Activated CD4-positive, alpha-beta T cell treated with anti-CD3 and anti-CD28 coated beads, Interleukin-2, amount 10 ng/mL, durations not matched to agents 7 days and 5 days (primary cell): ENCODE measurements at regions not wholly inside any gene's neighbourhood (a gene's known extent, or its start where the extent isn't known, plus 50 kb on each side); places are given as distances from the start of the nearest gene placed in this dataset.
"Not testable (repeated sequence)": the region's sequence is repeated elsewhere in the genome, so short reads cannot be mapped to it uniquely, and the experiment has no call there.

Source experiments
- CTCF ChIA-PET: fragments of 350-600 bp; sonication (Branson Sonifier 250); formaldehyde crosslinking; loops from one replicate; lab custom pipeline; 2021; ENCODE audit warnings: antibody characterized with exemption; lab: Charles Lee
- POLR2A ChIA-PET: fragments of 350-600 bp; sonication (Branson Sonifier 250); formaldehyde crosslinking; loops from one replicate; lab custom pipeline; 2021; ENCODE audit warnings: antibody characterized with exemption; lab: Charles Lee
- DNase-seq: peaks from one replicate; pipeline ENCODE4 v3.0.0-alpha.2; 2020
- H3K27ac Mint-ChIP-seq: one replicate; pipeline ENCODE4 v1.8.0; 2021; ENCODE audit warnings: mild to moderate bottlenecking, moderate library complexity, mixed read lengths
- H3K27me3 Mint-ChIP-seq: one replicate; pipeline ENCODE4 v1.8.0; 2021; ENCODE audit warnings: mixed read lengths
- H3K36me3 Mint-ChIP-seq: one replicate; pipeline ENCODE4 v1.8.0; 2021; ENCODE audit warnings: low read depth, mixed read lengths
- H3K4me1 Mint-ChIP-seq: one replicate; pipeline ENCODE4 v1.8.0; 2021; ENCODE audit warnings: mixed read lengths
- H3K4me3 Mint-ChIP-seq: one replicate; pipeline ENCODE4 v1.8.0; 2021; ENCODE audit warnings: mild to moderate bottlenecking, moderate library complexity, mixed read lengths
- H3K9me3 Mint-ChIP-seq: one replicate; pipeline ENCODE4 v1.8.0; 2021; ENCODE audit warnings: mixed read lengths

DNA sequence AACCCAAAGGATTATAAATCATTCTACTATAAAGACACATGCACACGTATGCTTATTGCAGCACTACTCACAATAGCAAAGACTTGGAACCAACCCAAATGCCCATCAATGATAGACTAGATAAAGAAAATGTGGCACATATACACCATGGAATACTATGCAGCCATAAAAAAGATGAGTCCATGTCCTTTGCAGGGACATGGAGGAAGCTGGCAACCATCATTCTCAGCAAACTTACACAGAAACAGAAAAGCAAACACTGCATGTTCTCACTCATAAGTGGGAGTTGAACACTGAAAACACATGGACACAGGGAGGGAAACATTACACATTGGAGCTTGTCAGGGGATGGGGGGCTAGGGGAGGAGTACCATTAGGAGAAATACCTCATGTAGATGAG, 262.6 kb downstream of the PDCD6IP start:
- H3K4me1 Mint-ChIP-seq, CTCF ChIA-PET, DNase-seq, H3K27ac Mint-ChIP-seq, H3K9me3 Mint-ChIP-seq, H3K4me3 Mint-ChIP-seq, H3K36me3 Mint-ChIP-seq, POLR2A ChIA-PET, H3K27me3 Mint-ChIP-seq: not testable (repeated sequence)

DNA sequence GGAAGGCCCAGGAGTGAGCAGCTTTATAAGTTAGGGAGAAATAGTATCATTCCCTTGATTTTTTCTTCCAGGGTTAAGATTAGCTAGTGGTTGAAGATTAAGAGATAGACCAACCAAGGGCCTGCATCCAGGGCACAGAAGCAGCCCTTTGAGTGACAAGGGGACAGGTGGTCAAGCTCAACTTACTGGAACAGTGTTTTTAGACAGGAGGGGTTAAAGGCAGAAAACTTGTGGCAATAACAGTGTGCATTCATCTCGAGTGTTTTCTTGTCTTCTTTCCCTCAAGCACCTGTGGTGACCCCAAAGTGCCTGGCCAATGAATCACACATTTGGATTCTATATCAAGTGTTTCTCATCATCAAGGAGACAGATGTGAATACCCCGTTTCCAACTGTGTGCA, 267.5 kb downstream of the PDCD6IP start:
- DNase-seq, result no peak
- H3K27ac Mint-ChIP-seq, result no peak overlapping the region
- no peaks in the 10 kb centered on the region for H3K4me1 Mint-ChIP-seq
- ChIA-PET POLR2A (no interaction called here), CTCF (interaction anchor here (0.8 kb wide), 1 partner anchor 182 kb away, joined by 3 read pairs; no protein-coding TSS in a partner anchor)
- H3K27me3 Mint-ChIP-seq, result peaks cover 3% of the 10 kb centered on the region
- no peaks in the 10 kb centered on the region for H3K36me3 Mint-ChIP-seq
- H3K4me3 Mint-ChIP-seq, result no peak overlapping the region
- H3K9me3 Mint-ChIP-seq, result no peaks in the 10 kb centered on the region

DNA sequence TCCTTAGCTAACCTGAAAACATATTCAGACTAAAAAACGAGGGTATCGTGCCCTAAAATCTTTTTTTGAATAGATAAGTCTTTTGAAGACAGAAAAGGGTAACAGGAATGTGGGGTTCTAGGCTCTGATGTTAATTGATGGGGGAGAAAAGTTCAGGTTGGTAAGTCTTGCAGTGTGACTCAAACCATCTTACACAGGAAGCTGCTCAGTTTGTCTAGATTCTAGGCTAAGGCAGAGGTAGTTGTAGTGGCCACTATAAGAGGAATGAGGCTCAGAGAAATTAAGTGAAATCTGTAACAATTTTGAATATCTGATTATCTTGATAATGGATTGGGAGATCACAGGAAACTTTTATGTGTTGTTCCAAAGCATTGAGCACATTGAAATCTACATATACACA, 267.9 kb downstream of the PDCD6IP start:
- POLR2A ChIA-PET, result no interaction called here

DNA sequence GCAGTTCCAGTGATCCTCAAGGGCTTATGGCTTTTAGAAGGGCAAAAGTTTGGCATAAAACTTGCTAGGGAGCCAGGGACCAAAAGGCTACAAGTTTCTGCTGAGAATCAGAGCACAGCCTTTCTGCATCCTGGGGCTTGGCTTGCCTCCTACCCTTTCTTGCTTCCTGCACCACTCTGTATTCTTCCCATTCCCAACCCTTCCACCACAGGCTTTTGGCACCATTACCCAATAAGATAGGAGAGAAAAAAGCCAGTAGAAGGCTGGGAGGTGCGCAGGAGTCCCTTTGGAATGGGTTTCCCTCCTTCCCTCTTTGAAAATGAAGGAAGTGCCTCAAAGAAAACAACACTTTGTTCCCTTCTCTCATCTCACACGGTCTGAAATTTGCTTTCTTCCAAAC, 268.6 kb downstream of the PDCD6IP start:
- Mint-ChIP-seq H3K27ac (no peak overlapping the region), H3K27me3 (peaks cover 3% of the 10 kb centered on the region), H3K4me1 (no peaks in the 10 kb centered on the region), H3K4me3 (no peak overlapping the region), H3K9me3 (no peaks in the 10 kb centered on the region), H3K36me3 (no peaks in the 10 kb centered on the region)
- no peak for DNase-seq
- CTCF ChIA-PET, result interaction anchor here (0.8 kb wide), 1 partner anchor 183 kb away, joined by 3 read pairs; no protein-coding TSS in a partner anchor
- POLR2A ChIA-PET, result no interaction called here

More for the DNA sequence above, 267.9 kb downstream of the PDCD6IP start:
- DNase-seq, result no peak
- Mint-ChIP-seq H3K27ac (no peak overlapping the region), H3K9me3 (no peaks in the 10 kb centered on the region), H3K4me3 (no peak overlapping the region), H3K4me1 (no peaks in the 10 kb centered on the region), H3K27me3 (peaks cover 3% of the 10 kb centered on the region), H3K36me3 (no peaks in the 10 kb centered on the region)
- CTCF ChIA-PET, result interaction anchor here (0.8 kb wide), 1 partner anchor 183 kb away, joined by 3 read pairs; no protein-coding TSS in a partner anchor

DNA sequence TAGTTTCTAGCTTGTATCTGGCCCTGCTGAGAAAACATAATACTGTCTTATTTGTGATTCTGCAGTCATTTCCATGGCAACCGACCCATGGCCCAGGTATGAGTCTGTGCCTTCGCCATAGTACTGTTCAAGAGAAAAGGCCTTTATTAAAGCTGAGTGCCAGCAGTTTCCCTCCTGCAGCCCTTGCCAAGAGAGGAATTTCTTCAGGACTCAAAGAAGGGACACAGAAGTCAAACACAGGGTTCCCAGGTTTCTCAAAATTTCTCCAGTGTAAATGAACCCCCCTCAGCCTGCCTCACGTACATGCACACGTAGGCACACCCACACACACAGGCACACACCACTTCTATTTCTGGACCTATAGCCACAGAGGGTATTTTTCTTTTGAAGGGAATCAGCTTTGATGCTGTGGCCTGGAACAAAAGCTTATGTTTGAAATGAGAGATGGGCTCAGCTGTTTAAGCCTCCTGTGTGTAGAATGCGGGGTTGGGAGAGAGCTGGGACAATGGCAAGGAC, 269.2 kb downstream of the PDCD6IP start:
- POLR2A ChIA-PET, result no interaction called here
- H3K4me1 Mint-ChIP-seq, result no peaks in the 10 kb centered on the region
- no peak overlapping the region for H3K4me3 Mint-ChIP-seq
- DNase-seq, result no peak
- CTCF ChIA-PET, result no interaction called here
- H3K27me3 Mint-ChIP-seq, result peaks cover 3% of the 10 kb centered on the region
- H3K9me3 Mint-ChIP-seq, result no peaks in the 10 kb centered on the region
- no peaks in the 10 kb centered on the region for H3K36me3 Mint-ChIP-seq
- H3K27ac Mint-ChIP-seq, result no peak overlapping the region

DNA sequence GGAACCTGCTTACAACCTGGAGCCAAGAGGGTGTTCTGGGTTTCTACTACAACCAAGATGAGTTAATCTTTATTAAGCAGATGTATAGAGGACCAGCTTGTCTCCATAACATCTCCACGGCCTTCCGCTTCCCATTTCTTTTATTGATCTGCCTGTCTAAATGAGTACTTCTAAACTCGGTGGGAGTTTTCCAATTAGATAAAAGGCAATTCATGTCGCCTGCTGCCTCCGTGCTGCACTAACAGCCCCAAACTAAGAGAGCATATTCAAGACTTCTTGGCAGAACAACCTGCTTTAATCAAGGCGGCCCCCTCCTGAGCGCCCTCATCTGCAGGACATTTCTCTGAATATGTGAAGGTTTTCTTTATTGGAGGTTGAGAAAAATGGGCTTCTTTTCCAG, 270.1 kb downstream of the PDCD6IP start:
- no peak overlapping the region for H3K4me3 Mint-ChIP-seq
- CTCF ChIA-PET, result no interaction called here

DNA sequence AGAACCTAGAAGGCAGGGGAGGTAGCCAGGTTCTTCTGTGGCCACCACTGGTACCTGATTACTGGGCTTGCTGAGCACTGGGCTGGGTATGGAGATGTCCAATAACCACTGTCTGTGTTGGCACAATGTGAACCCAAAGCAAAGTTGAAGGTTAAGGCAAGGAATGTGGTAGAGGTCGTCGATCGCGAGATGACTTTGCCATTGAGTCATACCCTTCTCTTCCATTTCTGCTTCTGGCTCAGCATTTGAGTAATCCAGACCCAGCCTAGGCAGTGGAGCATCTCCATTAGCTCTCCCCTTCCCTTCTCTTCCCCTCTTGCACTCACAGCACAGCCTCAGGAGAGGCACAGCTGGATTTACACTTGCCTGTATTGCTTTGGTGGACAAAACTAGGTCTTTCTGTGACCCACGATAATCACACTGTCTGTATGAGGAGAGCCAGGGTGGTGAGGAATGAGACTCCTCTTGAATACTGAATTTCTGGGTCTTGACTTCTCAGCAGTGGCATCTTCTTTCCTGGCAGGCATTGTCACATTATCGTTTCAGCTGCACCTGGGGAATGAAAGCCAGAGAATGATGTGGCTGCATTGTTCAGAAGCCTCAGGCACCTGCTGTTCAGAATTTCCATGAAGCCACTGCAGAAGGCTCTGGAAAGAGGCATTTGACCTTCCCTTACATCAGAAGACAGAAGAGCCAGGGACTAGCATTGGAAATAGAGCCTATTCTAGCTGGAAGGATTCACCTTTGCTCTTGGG, 272.6 kb downstream of the PDCD6IP start:
- no peaks in the 10 kb centered on the region for H3K27me3 Mint-ChIP-seq
- no peak for DNase-seq
- POLR2A ChIA-PET, result no interaction called here
- no peak overlapping the region for H3K4me3 Mint-ChIP-seq
- no peaks in the 10 kb centered on the region for H3K9me3 Mint-ChIP-seq
- no peaks in the 10 kb centered on the region for H3K4me1 Mint-ChIP-seq
- no peaks in the 10 kb centered on the region for H3K36me3 Mint-ChIP-seq
- H3K27ac Mint-ChIP-seq, result no peak overlapping the region
- CTCF ChIA-PET, result no interaction called here

More for the DNA sequence above, 270.1 kb downstream of the PDCD6IP start:
- no peaks in the 10 kb centered on the region for H3K9me3 Mint-ChIP-seq
- H3K27me3 Mint-ChIP-seq, result no peaks in the 10 kb centered on the region
- no peak overlapping the region for H3K27ac Mint-ChIP-seq
- POLR2A ChIA-PET, result no interaction called here
- DNase-seq, result no peak
- no peaks in the 10 kb centered on the region for H3K4me1 Mint-ChIP-seq
- no peaks in the 10 kb centered on the region for H3K36me3 Mint-ChIP-seq

DNA sequence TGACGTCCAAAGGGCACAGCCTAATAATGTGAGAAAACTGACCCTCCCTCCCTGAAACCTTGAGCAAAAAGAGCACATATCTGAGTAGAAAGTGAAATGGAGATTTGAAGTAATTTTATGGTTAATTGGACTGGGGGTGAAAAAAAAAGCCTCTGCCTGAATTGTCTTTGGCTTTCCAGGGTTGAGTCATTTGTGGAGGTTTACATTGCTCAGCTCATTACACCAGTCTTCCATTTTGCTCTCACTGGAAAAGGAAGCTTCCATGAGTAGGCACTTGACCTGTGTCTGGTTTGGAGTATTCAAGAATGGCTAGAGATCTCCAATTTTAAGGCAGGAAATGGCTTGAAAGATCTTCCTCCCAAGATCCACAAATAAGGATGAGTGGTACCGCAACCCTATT, 273.9 kb downstream of the PDCD6IP start:
- H3K9me3 Mint-ChIP-seq, result no peaks in the 10 kb centered on the region
- ChIA-PET CTCF (interaction anchor here (0.8 to 1.1 kb wide), 2 partner anchors 19 to 61 kb away, joined by 3 read pairs; no protein-coding TSS in a partner anchor), POLR2A (no interaction called here)
- H3K27ac Mint-ChIP-seq, result no peak overlapping the region
- no peak for DNase-seq
- H3K4me3 Mint-ChIP-seq, result no peak overlapping the region
- no peaks in the 10 kb centered on the region for H3K4me1 Mint-ChIP-seq
- H3K27me3 Mint-ChIP-seq, result no peaks in the 10 kb centered on the region
- no peaks in the 10 kb centered on the region for H3K36me3 Mint-ChIP-seq

DNA sequence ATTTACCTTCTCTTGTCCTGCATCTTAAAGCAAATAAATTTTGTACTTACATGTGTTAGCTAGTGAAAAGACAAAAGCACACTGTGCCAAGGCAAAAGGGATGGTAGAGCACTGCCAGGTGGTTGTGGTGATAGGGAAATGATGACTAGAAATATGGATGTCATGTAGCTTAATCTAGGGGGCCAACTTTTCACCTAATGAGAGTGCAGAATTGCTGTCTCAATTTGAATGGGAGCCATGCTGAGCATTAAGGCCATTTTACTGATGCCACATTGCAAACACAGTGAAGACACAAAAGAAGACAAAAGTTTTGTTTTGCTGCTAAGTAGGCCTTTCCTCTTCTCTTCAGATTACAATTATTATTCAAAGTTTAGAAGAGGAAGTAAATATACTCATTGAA, 274.7 kb downstream of the PDCD6IP start:
- Mint-ChIP-seq H3K4me1 (no peaks in the 10 kb centered on the region), H3K27ac (no peak overlapping the region), H3K9me3 (no peaks in the 10 kb centered on the region), H3K36me3 (no peaks in the 10 kb centered on the region), H3K27me3 (no peaks in the 10 kb centered on the region), H3K4me3 (no peak overlapping the region)
- CTCF ChIA-PET, result interaction anchor here (0.8 to 1.1 kb wide), 2 partner anchors 20 to 62 kb away, joined by 3 read pairs; no protein-coding TSS in a partner anchor
- DNase-seq, result no peak
- POLR2A ChIA-PET, result no interaction called here

DNA sequence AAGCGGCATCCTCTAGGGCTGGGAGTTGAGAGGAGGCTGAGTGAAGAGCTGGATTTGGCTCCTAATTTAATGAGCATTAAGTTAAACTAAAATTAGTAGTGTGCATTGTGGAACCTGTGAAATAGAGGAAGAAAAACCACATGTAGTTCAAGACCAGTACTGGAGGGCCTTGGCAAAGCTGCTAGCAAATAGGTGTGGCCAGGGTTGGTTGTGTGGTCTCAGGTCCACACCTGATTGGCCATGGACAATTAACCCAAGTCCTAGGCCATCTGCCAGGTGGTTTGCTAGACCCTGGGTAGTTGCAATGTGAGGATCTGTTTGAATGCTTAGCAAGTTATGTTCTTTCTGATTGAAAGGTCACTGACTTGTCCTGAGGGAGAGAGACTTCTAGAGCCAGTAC, 275.5 kb downstream of the PDCD6IP start:
- no peaks in the 10 kb centered on the region for H3K27me3 Mint-ChIP-seq

DNA sequence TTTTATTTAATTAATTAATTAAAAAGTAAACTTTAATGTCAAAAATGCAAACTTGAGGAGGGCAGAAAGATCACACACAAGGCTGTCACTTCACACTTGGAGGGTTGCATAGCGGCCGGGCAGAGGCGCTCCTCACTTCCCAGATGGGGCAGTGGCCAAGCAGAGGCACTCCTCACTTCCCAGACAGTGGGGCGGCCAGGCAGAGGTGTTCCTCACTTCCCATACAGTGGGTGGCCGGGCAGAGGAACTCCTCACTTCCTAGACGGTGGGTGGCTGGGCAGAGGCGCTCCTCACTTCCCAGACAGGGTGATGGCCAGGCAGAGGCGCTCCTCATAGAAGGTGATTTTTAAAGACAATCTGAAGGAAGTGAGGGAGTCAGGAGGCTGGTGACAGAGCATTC, 277.5 kb downstream of the PDCD6IP start:
- DNase-seq, result no peak
- no peaks in the 10 kb centered on the region for H3K36me3 Mint-ChIP-seq
- no peak overlapping the region for H3K4me3 Mint-ChIP-seq
- ChIA-PET CTCF (no interaction called here), POLR2A (no interaction called here)
- no peaks in the 10 kb centered on the region for H3K27me3 Mint-ChIP-seq
- no peaks in the 10 kb centered on the region for H3K4me1 Mint-ChIP-seq
- no peaks in the 10 kb centered on the region for H3K9me3 Mint-ChIP-seq
- H3K27ac Mint-ChIP-seq, result no peak overlapping the region

More for the DNA sequence above, 275.5 kb downstream of the PDCD6IP start:
- Mint-ChIP-seq H3K36me3 (no peaks in the 10 kb centered on the region), H3K4me1 (no peaks in the 10 kb centered on the region), H3K9me3 (no peaks in the 10 kb centered on the region), H3K27ac (no peak overlapping the region), H3K4me3 (no peak overlapping the region)
- DNase-seq, result no peak
- ChIA-PET CTCF (no interaction called here), POLR2A (no interaction called here)

DNA sequence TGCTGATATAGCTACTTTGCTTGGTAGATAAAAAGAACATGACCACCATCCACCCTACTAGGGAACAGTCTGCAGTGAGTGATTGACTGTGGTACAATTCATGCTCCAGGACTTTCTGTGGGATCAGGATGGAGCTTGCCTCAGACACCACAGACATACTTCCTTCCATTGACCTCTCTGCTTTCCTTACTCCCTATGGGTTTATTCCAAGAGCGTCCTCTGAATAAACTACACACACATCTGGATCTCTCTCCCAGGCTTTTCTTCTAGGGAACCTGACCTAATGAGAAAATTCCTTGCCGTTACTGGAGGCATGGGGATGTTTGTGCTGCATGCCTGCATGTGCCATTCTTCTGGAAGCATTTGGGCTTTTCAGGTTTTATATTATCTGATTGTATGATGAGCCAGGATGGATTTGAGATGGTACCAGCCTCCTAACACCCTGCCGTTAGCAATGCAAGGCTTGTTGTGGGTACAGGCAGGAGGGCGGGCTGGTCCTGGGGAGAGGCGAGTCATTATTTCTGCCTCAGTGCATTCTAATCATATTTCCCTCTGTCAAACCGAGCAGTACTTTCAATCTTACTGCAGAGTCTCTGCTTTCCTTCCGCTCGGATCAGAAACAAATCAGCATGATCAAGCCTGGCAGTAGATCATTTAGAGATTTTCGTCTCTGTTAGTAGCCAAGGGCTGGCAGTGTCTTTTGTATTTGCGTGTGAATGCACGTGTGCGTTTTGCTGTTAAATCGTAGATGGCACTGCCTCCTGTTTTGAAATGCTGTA, 279.2 kb downstream of the PDCD6IP start:
- DNase-seq, result no peak
- ChIA-PET CTCF (interaction anchor here (0.6 kb wide), 1 partner anchor 115 kb away, joined by 4 read pairs; no protein-coding TSS in a partner anchor), POLR2A (no interaction called here)
- H3K27ac Mint-ChIP-seq, result no peak overlapping the region
- H3K36me3 Mint-ChIP-seq, result no peaks in the 10 kb centered on the region
- no peaks in the 10 kb centered on the region for H3K9me3 Mint-ChIP-seq
- H3K27me3 Mint-ChIP-seq, result no peaks in the 10 kb centered on the region
- no peaks in the 10 kb centered on the region for H3K4me1 Mint-ChIP-seq
- H3K4me3 Mint-ChIP-seq, result no peak overlapping the region

DNA sequence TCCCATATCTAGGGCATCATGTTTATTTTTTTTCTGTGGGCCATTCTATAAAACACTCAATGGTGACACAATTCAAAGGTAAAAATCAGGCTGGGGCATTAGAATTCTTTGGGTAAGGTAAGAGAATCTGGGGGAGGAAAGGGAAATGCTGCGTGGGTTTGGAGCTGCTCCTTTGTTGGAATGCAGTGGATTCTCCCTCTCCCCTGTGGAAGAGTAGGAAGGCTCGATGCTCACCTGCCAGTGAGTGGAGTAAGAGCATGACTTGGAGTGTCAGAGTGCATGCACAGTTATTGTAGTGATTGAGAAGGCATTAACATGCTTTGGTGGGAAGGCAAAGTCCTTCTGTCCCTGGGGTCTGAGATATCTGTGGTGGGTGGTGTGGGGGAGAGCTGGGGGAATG, 280.0 kb downstream of the PDCD6IP start:
- ChIA-PET CTCF (no interaction called here), POLR2A (no interaction called here)
- no peaks in the 10 kb centered on the region for H3K9me3 Mint-ChIP-seq
- no peaks in the 10 kb centered on the region for H3K36me3 Mint-ChIP-seq
- no peaks in the 10 kb centered on the region for H3K27me3 Mint-ChIP-seq
- H3K4me1 Mint-ChIP-seq, result no peaks in the 10 kb centered on the region
- no peak for DNase-seq
- no peak overlapping the region for H3K27ac Mint-ChIP-seq
- no peak overlapping the region for H3K4me3 Mint-ChIP-seq
